ENCODE measurements at regions not wholly inside any gene's neighbourhood (a gene's known extent, or its start where the extent isn't known, plus 50 kb on each side); places are given as distances from the start of the nearest gene placed in this dataset.
"Not testable (repeated sequence)": the region's sequence is repeated elsewhere in the genome, so short reads cannot be mapped to it uniquely, and the experiment has no call there.

GRCh38 chr3:140870351-140870750, 71.3 kb upstream of the SLC25A36 start:
- DNase-seq = no peak

- DNase-seq = no peak
Observed at GRCh38 chr3:140871022-140871421, 70.6 kb upstream of the SLC25A36 start.

GRCh38 chr3:140872165-140872564, 69.5 kb upstream of the SLC25A36 start:
- not testable (repeated sequence) for DNase-seq

GRCh38 chr3:140883428-140884040, 58.1 kb upstream of the SLC25A36 start:
- no peak for DNase-seq

- DNase-seq = not testable (repeated sequence)
Observed at GRCh38 chr3:140885697-140886096, 55.9 kb upstream of the SLC25A36 start.

Data from GOT3 (cell line).